ENCODE measurements at regions not wholly inside any gene's neighbourhood (a gene's known extent, or its start where the extent isn't known, plus 50 kb on each side); places are given as distances from the start of the nearest gene placed in this dataset.

GRCh38 chr9:119761812-119762211 lies 392.6 kb upstream of the BRINP1 start:
- no peak for TF ChIP-seq CTCF (conservative IDR thresholded peaks at IDR 0.05; ENCODE audit: low read length)
- TF ChIP-seq EZH2phosphoT487 (IDR thresholded peaks at IDR 0.05; ENCODE audit: borderline replicate concordance, low read depth, low read length) = no peak

Measured in OCI-LY7 (cell line).